GM10266 (cell line): ENCODE measurements at regions not wholly inside any gene's neighbourhood (a gene's known extent, or its start where the extent isn't known, plus 50 kb on each side); places are given as distances from the start of the nearest gene placed in this dataset.

Source experiments
- DNase-seq: peaks from one replicate; pipeline ENCODE4 v3.0.0; 2012; ENCODE audit errors: extremely low spot score
- CTCF ChIP-seq: IDR thresholded peaks from 2 replicates; pipeline ENCODE4 v1.5.1; 2012; ENCODE audit warnings: mild to moderate bottlenecking, low read depth; ENCODE audit not compliant: control insufficient read depth, insufficient read depth; ENCODE audit errors: missing control alignments

GRCh38 chr10:61251089-61251488, 202.1 kb downstream of the TMEM26 start:
- DNase-seq, result no peak
- no peak for TF ChIP-seq CTCF

- TF ChIP-seq CTCF, result no peak
- DNase-seq, result no peak
Measured at GRCh38 chr10:61250131-61250530, 203.1 kb downstream of the TMEM26 start.

GRCh38 chr10:61248013-61248412, 205.2 kb downstream of the TMEM26 start:
- TF ChIP-seq CTCF, result no peak
- no peak for DNase-seq

GRCh38 chr10:61244261-61244775, 208.9 kb downstream of the TMEM26 start:
- no peak for DNase-seq
- TF ChIP-seq CTCF, result no peak

- DNase-seq, result no peak
- TF ChIP-seq CTCF, result no peak
Measured at GRCh38 chr10:61232780-61233179, 220.4 kb downstream of the TMEM26 start.

GRCh38 chr10:61225939-61226338, 227.2 kb downstream of the TMEM26 start:
- no peak for DNase-seq
- TF ChIP-seq CTCF, result no peak

GRCh38 chr10:61223576-61223975, 229.6 kb downstream of the TMEM26 start:
- no peak for TF ChIP-seq CTCF
- no peak for DNase-seq

GRCh38 chr10:61219696-61220095, 233.5 kb downstream of the TMEM26 start:
- no peak for TF ChIP-seq CTCF
- DNase-seq, result no peak
